Right forelimb (tissue), 1 donor: ENCODE measurements at regions not wholly inside any gene's neighbourhood (a gene's known extent, or its start where the extent isn't known, plus 50 kb on each side); places are given as distances from the start of the nearest gene placed in this dataset.
"Not testable (repeated sequence)": the region's sequence is repeated elsewhere in the genome, so short reads cannot be mapped to it uniquely, and the experiment has no call there.

ENCODE experiments used
- DNase-seq: peaks from one replicate; pipeline ENCODE4 v3.0.0-alpha.2; 2018

DNA sequence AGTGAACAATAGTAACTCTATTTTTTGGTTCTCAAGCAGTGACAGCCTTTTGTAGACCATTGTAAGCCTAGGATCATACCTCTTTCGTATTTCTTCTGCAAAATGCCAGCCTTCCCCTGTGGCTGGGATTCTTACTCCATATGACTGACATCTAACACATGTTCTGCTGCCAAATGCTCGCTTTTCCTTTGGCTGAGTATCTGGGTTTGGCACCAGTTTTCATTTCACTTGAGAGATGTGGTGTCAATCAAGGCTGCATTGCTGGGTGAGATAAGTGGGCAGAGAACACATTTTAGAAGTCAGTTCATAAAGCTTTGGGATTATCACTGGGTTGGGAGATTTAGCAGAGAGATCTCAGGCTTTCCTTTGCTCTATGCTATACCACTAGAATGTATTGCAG, 514.7 kb upstream of the SGO1 start:
- DNase-seq = no peak

DNA sequence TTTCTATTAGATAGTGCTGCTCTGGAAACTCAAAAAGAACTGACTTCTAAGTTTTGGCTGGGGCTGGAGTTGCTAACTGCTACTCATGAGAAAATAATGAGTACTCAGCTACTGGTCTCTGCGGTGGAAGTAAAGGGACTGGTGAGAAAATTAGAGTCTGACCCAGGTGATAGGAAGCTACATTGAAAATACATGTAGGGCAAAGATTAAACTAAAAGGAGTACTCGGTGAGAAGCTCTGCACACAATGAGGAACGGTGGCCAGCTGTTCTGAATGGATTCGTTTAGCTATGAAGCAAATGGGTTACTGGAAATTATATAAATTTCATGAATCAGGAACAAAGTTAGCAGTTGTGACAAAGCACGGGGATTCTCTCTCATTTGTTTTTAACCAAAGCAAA, 512.9 kb upstream of the SGO1 start:
- DNase-seq = no peak

DNA sequence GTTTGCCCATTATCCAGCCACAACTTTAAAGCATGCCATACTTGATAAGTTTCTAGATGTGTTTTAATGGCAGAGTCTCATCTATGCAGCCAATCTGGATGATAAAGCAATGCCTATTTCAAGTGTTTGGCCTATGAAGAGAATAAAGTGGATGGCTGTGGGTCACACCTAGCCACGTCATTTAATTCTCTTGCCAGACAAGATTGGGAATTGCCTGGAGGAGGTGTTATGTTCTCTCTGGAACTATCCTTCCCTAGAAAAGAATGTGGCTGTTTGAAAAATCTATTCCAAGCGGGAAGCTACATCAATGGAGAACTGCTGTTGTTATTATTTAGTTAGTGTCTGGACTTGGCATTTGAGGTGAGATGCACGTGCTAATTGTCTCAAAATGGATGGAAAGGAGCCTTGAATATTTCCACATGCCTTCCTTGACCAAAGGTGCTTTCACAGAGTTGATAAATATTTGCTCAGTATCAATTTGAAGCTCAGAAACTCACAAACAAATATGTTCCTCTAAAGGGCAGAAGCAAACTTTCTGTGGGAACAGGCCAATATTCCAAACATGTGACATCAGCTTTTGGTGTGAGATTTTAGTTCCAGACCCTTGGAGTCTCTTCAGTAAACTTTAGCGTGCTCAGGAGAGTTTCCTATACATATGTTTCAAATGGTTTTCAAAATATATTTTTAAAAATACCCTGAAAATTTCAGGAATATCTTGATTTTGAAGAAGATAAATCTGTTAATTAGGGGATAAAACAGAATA, 510.6 kb upstream of the SGO1 start:
- no peak for DNase-seq

DNA sequence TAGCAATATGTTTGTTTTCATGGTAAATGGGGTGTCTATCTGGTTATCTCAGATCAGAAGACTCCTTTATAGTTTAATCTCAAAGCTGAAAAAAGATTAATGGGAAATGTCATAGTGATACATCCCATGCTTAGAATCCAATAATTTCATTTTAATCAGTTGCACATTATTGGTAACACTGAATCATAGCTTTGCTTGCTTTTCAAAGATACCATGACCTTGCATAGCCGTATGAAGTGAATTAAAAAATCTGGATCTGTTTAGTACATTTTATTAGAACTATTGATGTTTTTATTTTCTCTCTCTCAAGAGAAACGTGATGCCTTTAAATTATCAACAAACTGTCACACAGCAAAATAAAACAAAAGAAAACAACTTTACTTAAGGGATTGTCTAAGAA, 506.7 kb upstream of the SGO1 start:
- DNase-seq = no peak

DNA sequence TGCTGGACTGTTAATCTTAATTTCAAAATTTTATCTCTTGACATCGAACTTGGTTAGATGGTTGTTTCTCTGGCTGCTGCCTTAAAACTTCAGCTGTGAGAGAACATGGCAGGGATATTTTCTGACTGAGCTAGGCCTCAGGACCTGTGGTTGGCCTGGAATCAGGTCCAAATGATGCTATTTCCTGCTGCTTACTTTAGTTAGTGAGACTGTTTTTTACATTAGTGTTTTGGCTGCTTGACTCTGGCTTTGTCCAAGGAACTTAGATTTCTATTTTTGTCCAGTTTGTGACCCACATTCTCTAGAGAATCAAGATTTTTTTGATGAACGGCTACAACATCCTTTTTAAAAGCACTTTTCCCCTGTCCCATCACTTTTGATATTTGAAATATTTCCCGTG, 497.9 kb upstream of the SGO1 start:
- peak; percentile 58 for DNase-seq

DNA sequence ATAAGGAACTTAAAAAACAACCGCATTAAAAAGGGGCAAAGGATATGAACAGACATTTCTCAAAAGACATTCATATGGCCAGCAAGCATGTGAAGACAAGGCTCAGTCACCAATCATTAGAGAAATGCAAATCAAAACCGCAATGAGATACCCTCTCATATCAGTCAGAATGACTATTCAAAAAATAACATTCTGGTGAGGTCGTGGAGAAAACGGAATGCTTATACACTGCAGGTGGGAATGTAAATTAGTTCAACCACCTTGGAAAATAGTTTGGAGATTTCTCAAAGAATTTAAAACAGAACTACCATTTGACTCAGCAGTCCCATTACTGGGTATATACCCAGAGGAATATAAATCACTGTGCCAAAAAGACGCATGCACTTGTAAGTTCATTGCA, 496.6 kb upstream of the SGO1 start:
- no peak for DNase-seq

DNA sequence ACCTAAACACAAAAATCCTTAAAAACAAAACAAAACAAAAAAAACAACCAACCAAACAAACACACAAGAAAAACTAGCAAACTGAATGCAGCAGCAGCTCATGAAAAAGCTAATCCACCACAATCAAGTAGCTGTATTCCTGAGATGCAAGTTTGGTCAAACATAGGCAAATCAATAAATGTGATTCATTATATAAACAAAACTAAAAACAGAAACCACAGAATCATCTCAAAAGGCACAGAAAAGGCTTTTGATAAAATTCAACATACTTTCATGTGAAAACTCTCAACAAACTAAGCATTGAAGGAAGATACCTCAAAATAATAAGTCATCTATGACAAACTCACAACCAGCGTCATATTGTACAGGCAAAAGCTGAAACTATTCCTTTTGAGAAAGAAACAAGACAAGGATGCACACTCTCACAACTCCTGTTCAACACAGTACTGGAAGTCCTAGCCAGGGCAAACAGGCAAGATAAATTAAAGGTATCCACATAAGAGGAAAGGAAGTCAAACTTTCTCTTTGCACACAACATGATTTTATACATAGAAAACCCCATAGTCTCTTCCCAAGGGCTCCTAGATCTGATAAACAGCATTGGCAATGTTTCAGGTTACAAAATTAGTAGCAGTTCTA, 495.1 kb upstream of the SGO1 start:
- DNase-seq = no peak

DNA sequence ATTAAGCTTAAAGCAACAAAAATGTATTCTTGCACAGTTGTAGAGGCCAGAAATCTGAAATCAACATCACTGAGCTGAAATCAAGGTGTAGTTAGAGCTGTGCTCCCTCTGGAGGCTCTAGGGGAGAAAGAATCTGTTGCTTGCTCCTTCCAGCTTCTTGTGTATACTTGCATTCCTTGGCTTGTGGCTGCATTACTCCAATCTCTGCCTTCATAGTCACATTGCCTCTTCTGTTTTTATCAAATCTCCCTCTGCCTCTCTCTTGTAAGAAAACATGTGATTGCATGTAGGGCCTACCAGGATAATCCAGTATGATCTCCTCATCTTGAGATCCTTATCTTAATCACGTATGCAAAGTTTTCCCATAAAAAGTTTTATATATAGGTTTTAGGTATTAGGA, 487.9 kb upstream of the SGO1 start:
- DNase-seq = no peak

DNA sequence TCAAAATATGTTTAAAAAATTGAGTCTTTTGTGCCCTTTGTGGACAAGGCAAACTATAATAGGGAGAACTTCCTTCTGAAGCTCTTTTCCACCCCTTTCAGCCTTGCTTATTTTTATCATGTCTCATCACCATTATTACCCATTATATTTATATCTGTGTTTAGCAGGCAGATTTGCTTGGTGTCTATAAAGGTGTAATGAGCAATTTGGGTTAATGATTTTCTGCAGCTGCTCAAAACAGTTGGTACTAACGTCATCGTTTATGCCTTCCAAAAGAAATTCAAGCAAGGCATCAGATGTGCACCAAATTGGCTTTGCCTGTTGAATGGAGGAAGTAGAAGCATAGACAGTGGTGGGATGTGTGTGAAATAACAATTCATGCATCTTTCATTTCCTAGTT, 483.7 kb upstream of the SGO1 start:
- no peak for DNase-seq

DNA sequence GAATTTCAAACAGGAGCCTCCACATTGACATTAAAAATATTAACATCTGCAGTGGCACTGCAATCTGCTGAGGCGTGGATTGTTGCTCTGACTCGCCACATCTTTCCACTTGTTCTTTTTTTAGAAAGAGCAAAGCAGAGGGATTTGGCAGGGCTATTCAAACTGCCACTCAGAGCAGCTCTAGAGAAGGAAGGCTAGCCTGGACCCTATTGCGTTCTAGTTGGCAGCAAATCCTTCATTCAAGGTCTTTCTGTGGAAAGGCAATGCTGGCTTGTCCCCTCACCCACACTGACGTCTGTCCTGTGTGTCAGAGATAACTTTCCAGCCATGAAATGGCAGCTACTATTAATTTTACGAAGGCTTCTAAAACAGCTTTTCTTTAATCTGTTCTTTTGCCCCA, 483.2 kb upstream of the SGO1 start:
- DNase-seq = no peak

DNA sequence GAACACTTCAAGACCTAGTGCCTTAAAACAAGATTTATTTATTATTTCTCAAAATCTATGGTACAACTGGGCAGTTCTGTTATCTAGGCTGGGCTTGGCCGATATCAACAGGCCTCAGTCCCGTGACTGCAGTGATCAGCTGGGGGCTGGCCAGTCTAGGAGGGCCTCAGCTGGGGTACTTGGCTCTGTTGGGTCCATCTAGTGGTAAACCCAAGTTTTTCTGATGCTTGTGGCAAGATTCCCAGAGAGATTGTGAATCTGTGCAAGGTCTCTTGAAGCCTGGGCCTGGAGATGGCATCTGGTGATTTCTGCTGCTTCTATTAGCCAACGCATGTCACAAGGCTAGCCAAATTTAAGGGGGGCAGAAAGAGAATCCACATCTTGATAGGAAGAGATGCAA, 482.4 kb upstream of the SGO1 start:
- DNase-seq = no peak

DNA sequence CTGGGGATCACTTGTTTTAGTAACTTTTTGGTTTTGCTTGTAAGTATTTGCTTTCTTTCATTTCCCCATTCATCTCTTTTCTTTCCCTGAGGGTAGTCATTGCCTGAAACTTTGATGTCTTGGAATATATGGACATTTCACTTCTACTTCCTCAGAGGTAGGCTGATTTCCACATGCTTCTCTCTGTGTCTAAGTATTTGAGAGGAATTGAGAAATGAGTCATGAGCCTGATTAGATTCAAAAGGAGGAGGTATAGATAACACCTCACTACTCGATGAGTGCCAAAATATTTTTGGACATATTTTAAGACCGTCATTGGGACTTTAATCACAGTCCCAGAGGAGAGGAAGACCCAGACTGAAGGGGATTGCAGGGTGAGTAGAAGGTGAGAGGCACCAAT, 480.1 kb upstream of the SGO1 start:
- no peak for DNase-seq

DNA sequence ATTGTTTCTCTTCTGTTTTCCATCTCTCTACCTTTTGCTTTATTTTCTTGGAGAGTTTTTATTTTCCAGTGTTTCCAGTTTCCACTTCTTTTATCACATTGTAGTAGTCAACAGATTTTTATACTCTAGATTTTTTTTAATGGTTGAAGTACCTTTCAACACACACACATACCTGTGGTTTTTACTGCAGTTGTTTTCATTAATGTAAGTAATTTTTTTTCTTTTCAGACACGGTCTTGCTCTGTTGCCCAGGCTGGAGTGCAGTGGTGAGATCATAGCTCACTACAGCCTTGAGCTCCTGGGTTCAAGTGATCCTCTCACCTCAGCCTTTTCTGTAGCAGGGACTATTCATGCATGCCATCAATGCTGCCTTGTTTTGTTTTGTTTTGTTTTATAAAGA, 472.5 kb upstream of the SGO1 start:
- no peak for DNase-seq

DNA sequence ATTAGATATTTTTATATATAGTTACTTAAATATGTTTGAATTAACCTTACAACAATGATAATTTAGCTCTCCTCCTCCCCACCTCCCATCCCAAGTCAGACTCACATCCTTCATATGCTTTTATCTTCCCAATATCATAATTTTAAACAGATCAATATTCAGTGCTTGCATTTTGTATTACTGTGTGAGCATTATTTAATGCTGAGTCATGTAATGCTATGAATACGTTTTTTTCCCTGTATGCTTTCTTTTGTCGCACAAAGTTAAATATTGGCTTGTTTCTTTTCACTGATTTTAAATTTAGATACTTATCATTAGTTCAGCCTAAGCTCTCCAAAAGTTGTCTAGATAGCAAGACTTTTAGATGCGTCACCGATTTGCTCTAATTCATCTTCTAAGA, 471.6 kb upstream of the SGO1 start:
- no peak for DNase-seq

DNA sequence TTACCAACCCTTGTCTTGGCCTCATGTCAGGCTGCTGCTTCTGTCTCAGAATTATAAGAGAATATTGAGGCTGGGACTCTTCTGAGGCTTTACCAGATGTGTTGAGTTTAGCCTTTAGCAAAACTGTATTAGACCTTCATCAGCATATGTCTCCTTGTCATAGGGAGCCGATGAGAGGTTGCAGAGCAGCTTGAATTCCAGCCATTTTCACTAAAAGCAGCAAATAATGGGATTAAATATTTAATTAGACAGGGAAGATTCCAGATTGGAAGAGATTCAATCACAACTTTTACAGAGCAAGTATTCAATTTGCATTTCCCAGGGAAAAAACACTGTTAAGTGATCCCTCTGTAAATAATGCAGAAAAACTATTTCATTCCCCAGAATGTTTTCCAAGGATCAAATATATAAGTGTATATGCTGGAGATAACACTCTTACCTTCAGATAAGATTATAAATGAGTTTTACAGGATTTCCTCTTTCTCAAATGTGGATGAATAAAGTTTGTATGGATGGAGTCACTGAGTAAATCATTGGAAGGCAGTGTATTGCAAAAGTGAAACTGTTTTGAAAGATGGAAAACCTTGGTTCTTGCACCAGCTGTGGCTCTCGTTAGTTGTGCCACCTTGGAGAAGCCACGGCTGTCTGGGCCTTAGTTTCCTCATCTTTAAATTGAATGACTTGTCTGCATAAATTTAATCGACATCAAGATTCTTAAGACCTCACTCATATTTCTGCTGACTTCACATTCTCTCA, 466.4 kb upstream of the SGO1 start:
- no peak for DNase-seq

DNA sequence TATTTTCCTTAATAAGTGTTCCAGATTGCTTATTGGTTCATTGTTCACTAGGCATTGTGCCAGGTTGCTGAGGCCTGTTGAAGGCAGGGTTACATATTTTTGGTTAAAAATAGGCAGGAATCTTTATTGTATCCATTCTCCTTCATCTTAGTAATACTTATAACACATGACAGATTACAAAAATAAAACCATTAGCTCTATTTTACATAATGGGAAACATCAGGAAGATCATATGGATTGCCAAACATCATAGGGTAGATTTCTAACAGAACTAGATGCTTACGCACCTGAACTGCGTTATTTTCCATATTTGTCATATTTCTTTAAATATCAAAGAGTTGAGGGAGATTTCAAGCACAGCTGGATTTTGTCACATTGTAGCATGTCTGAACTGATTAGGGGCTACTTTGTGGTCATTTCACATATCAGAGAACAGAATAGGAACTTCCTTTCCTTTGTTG, 462.9 kb upstream of the SGO1 start:
- no peak for DNase-seq

DNA sequence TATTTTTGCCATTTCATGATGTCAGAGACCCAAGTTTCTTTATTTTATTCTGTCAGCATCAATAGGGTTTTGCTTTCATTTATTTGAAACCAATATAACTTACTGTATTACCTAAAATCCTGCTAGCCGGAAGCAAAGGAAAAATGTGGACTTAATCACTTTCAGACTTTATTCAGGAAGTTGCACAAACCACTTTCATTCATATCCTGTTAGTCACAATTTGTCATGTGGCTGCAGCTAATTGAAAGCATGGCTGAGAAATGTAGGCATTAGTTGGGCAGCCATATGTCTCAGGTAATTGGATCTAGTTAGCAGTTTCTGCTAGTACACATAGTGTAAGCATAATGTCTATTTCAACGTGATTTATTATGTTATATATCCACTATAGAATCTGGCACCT, 462.3 kb upstream of the SGO1 start:
- no peak for DNase-seq

DNA sequence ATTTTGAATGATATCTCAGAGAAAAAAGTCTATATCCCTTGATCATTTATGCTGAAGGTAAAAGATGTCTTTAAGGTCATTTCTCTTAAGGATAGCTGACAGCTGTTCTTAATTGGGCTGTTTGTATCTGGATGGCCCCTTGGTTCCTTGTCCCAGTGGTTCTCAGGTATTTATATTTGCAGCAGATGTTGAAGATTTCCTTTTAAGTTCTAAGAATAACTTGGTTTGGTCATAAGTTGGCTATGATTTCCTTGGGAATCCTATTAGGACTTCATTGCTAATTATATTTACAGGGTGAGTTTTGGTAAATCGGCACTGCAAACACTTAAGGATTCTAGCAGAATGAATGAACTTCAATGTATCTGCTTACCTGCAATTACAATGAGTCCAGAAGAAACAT, 460.4 kb upstream of the SGO1 start:
- DNase-seq = no peak

DNA sequence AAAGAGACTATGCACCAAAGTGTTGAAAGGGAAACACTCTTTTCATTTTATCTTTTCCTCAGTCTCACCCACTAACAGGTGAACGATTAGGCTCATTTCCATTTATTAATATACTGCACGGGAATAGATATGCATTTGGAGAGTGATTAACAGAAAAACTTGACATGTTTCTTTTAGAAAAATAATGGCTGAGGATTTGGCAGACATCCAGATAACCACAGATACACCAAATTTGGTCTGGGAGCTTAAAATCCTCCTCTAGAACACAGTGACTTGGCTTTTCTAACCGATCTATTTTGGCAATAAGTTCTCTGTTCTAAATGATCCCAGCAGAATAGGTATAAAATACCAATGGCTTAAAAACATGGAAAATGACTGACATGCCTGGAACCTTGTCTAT, 459.3 kb upstream of the SGO1 start:
- no peak for DNase-seq

DNA sequence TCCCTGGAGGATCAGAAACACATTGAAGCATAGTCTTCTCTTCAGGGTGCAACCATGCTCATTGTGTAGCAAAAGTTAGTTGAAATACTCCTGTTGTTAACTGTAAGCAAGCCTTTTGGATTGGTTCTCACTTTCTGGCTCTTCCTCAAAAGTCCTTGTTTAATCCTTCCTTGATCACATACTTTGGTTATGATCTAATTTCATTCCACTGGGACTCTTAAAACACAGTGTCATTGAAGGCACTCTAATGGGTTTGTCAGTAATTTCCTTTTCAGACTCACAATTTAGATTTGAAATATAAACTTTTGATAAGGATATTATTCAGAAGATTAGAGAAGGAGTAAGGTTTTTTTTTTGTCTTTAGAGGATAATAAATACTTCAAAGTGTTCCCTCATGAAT, 451.7 kb upstream of the SGO1 start:
- DNase-seq = no peak

DNA sequence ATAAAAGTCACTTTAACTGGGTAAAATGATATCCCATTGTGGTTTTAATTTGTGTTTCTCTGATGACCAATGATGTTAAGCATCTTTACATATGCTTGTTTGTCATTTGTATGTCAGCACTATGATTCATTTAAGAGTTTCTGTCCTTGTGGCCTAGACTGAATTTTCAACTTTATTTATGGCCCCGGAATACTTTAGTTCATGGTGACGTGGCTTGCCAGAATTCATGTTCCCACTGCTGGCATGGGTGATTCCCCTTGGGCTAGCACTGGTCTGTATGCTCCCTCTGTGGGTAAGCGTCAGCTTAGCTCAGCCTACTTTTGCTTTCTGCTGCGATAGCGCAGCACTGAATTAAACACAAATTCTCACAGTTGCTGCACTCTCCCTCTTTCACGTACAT, 436.3 kb upstream of the SGO1 start:
- no peak for DNase-seq

DNA sequence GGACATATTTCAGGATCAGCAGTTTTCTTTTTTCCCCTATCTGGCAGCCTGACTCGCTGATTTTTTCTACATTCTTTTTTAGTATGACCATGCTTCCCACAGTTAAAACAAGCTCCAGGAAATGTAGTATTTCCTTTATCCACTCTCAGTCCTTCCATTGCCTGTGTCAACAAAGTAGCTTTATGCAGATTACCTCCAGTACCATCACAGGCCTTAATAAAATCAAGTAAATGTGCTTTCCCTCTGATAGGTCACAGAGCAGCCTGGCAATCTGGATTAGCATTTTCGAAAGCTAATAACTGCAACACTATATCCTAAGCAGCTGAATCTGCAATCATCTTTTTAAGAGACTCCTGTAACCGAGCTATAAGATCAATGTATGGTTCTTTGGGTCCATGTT, 432.6 kb upstream of the SGO1 start:
- DNase-seq = not testable (repeated sequence)

DNA sequence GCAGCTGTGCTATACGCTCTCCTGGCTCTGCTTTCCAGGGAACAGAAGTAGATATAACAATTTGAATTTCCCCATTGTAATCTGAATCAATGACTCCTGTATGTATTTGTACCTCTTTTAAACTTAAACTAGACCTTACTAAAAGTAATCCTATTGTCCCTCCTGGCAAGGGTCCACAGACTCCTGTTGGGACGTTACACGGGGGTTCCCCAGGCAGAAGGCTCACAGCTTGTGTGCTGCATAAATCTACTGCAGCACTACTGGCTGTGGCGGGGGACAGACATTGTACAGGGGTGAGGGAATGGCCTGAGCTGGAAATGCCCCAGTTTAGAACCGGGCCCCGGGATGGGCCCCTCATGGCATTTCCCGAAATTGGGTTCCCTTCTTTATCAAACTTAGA, 432.2 kb upstream of the SGO1 start:
- DNase-seq = not testable (repeated sequence)

DNA sequence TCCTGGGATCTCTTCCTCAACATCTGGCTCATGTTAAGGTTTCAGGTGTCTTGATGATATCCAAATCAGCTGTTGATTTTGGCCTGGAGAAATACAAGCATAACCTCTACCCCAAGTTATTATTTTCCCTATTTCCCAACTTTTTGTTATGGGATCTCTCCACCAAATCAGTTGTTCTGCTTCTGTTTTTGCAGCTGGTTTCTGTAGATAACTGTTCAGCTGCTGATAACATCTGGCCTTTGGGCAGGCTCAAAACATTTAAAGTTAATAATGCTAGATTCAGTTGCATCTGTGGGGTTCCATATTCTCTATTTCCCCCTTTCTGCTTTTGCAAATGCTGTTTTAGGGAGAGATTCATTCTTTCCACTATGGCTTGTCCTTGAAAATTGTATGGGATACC, 430.0 kb upstream of the SGO1 start:
- not testable (repeated sequence) for DNase-seq
